ENCODE measurements at regions not wholly inside any gene's neighbourhood (a gene's known extent, or its start where the extent isn't known, plus 50 kb on each side); places are given as distances from the start of the nearest gene placed in this dataset.

DNA sequence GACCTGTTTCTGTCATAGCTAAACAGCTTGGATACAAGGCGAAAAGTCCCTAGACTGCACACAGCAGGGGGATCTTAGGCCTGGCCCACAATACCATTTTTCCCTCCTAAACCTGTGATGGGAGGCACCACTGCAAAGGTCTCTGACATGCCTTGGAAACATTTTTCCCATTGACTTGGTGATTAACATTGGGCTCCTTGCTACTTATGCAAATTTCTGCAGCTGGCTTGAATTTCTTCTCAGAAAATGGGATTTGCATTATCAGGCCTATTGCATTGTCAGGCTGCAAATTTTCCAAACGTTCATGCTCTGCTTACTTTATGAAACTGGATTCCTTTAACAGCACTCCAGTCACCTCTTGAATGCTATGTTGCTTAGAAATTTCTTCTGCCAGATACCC is 136.2 kb upstream of the TSHZ3 start:
- TF ChIP-seq POLR2AphosphoS5 (IDR thresholded peaks at IDR 0.05; ENCODE audit: low read depth, low read length), result no peak
- TF ChIP-seq POLR2A (IDR thresholded peaks at IDR 0.05; ENCODE audit: low read depth, low read length), result no peak
- no peak for TF ChIP-seq TAF1 (IDR thresholded peaks at IDR 0.05; ENCODE audit: borderline replicate concordance, low read depth, low read length)

Data from GM12892 (cell line).